Hematopoietic multipotent progenitor cell (in vitro differentiated cells): ENCODE measurements at regions not wholly inside any gene's neighbourhood (a gene's known extent, or its start where the extent isn't known, plus 50 kb on each side); places are given as distances from the start of the nearest gene placed in this dataset.
"Not testable (repeated sequence)": the region's sequence is repeated elsewhere in the genome, so short reads cannot be mapped to it uniquely, and the experiment has no call there.

Source experiments
- DNase-seq, 3 donors: peaks; one replicate each; pipeline ENCODE4 v3.0.0-alpha.2; 2011 to 2015; ENCODE audit warnings: low read depth in 2 of 3, low spot score in 2 of 3

DNA sequence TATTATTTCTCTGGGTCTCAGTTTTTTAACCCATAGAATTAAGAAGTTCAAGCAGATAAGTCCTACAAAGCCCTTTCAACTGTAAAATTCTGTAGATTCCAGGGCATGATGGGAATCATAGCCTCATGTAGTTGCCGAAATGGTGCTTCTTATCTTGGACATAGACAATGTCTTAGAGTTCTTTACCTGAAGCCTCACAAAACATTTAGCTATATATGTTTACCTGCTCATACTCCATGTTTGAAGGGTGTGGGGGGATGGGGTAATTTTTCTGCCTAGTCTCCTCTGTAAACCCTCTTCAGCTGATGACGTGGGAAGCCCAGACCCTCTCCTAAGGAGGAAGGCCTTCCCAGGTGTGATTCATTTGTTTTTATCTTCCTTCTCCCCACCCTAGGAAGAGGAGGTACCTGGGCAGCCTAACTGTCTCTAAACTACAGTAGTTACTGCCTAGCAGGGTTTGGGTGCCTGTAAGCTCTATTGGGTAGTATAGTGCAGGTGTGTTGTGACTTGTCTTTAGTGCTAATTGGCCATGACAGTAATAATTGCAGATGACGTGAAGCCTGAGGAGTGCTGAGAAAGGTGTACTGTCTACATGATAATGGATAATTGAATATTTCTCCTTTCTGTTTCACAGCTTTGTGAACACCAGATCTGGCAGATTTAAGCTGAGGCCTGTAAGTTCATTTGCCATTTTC, 230.8 kb downstream of the TFAP2B start:
- no peak for DNase-seq

DNA sequence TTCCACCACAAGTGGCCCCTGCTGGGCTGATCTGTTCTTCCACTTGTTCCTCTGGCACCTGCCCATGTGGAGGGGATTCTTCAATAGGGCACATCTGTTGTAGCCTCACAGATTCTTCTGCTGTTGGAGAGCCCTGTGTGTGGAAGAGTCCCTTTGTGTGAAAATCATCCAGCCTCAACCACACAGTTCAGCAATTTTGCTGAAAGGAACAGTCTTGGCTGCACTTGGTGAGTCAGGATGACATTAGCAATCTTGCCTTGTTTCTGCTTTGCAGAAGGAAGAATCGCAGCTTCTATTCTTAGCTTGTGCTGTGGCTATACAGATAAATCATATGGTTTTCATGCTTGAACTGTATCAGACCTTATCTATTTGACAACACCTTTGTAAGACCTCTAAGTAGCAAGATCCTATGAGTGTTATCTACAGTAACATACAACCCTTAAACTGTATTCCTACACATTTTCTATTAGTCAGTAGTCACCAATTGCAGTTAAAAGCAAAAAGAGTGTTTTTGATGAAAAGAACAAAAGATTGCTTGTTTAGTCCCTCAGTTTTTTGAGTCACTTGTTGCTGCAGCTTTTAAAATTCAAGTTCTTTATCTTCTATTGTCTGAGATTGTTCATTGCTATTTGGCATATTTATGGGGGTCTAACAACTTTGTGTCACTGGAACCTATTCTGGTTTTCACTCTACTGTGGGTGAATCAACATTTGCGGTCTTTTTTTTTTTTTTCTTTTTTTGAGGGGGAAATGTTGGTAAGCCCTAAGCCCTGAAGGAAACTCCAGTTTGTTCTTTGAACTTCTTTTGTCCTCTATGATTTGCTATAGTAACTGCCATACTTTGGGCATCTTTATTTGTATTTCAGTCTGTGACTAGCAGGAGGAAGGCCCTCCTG, 231.6 kb downstream of the TFAP2B start:
- peak in 2 of 3 donors; percentile 68 to 72 for DNase-seq

DNA sequence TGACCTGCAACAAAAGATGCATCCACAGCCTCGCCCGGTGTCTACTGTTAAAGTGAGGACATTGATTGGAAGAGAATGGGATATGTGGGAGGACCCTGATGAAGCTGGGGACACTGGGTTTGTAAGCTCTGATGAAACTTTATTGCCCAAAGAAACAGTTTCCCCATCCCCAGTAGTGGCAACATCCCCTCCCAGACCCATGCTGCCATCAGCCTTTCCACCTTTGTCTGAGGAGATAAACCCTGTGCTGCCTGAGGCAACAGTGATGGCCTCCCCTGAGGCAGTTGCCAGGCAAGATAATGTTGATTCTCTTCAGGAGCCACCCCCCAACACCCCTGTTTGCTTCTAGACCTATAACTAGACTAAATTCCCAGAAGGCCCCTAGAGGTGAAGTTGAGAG, 234.0 kb downstream of the TFAP2B start:
- not testable (repeated sequence) for DNase-seq

DNA sequence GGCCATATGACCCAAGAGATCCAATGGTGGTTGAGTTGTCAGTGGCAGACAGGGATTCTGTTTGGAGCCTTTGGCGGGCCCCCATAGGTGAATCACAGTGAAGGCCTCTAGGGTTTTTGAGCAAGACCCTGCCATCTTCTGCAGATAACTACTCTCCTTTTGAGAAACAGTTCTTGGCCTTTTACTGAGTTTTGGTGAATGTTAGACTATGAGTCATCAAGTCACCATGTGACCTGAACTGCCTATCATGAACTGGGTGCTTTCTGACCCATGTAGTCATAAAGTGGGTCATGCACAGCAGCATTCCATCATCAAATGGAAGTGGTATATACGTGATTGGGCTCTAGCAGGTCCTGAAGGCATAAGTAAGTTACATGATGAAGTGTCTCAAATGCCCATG, 236.6 kb downstream of the TFAP2B start:
- DNase-seq: not testable (repeated sequence)

DNA sequence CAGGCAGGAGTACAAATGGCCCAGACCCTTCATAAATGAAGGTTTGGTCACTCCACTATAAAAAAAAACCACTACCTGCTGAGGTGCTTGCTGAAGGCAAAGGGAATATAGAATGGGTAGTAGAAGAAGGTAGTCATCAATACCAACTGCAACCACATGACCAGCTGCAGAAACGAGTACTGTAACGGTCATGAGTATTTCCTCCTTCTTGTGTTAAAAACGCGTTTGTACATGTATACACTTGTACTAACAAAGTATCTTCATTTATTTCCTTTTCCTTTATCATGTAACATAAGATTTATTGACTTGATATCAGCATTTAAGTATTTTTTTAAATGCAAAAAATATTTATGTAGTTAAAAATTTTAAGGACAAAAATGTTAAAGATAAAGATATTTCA, 238.6 kb downstream of the TFAP2B start:
- no peak for DNase-seq

DNA sequence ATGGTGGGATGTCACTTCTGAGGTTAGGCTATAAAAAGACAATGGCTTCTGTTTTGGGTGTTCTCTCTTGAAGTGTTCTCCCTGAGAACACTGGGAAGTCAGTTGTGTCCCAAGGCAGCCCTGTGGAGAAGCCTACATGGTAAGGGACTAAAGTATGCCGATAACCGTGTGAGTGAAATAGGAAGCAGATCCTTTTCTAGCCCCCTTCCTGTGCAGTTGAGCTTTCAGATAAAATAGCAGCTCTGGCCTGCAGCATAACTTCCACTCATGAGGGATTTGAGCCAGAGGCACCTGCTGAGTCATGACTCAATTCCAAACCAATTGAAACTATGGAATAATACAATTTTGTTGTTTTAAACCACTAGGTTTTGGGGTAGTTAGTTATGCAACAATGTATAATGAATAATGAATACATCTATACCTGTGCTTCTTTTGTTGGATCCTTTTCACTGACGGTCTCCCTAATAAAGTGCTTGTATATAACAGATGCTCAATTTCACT, 241.6 kb downstream of the TFAP2B start:
- no peak for DNase-seq

DNA sequence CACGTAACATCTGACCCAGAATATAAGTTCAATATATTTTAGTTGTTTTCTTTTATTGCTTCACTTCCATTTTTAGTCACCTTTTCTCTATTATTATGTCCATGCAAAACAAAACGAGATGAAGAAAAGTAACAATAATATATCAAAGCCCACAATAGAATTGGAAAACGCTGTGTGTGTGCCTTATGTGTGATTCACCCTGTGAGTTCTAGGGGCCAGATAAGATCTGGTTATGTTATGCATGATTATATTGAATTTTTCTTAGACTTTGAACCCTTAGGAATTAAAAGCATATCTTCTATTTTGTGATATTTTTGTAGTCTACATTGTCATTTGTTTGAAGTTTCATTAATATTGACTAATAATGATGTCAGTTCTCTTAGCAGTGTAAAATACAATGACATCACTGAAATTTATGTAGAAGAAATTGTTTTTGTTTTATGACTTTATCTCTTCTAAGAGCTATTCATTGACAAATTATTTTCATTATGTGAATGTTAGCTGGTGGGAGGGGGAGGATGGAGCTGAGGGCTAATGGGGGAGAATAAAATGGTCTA, 243.6 kb downstream of the TFAP2B start:
- DNase-seq: no peak

DNA sequence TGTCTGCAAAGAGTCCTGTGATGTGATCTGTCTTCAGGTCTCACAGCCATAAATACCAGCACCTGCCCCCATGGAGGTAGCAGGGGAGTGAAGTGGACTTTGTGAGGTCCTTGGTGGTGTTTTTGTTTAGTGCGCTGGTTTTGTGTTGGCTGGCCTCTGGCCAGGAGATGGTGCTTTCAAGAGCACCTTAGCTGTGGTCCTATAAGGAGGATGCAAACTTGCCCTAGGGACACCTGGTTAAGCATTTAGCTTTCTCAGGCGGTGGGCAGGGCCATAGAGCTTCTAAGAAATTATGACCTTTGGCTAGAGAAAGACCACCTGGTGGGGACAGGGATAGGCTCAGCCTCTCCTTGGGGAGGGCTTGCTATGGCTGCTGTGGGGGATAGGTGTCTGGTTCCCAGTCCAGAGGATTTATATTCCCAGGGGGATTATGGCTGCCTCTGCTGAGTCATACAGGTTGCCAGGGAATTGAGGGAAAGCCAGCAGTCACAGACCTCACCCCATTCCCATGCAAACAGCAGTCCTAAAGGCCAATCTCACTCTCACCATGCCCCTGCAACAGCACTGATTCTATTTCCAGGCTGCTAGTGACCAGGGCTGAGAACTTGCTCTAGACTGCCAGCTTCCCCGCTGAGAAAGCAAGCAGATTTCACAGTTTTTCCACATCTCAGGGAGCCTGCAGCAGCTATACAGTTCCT, 259.3 kb downstream of the TFAP2B start:
- no peak for DNase-seq

DNA sequence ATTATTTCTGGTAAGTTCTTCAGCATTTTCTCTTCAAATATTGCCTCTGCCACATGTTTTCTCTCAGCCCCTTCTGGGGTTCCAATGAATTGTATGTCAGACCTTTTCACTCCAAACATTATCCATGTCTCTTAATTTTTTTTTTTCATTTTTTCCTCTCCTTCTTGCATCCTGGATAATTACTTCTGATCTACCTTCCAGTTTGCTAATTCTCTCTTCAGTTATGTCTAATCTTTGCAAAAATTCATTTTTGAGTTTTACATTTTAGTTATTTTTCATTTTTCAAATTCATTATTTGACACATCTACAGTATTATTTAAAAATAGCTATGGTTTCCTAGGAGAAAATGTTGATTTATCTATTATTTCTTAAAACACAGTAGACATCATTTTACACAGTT, 271.7 kb downstream of the TFAP2B start:
- DNase-seq: no peak

DNA sequence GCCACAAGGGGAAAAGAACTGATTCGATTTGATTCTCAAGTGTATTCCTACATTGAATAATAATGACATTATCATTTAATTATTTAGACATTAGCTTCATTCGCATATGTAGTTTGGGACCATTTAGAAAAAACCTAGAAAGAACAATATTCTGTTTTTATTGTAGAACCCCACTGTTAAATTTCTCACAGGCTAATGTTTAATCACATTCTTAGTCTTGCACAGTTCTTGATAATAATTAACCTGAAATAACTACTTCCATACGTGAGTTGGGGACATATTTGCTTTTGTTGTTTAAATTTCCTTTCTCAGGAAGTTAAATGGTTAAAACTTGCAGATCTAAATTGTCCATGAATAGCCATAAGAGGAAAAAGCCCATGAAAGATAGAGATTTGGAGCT, 275.2 kb downstream of the TFAP2B start:
- no peak for DNase-seq

DNA sequence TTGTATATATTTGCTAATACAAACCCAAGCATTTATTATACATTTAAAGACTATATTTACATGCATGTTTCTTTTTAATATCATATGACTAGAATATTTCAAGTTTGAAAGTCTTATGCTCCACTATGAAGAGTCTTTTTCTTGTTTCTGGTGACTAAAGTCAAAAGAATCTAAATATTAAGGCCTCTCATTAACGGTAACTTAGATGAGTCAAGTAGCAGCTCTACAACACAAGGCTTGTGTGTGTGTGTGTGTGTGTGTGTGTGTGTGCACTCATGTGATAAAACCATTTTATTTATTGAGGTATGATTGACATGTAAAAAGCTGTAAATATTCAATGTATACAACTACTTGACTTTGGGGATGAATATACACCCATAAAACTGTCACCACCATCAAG, 275.6 kb downstream of the TFAP2B start:
- no peak for DNase-seq

DNA sequence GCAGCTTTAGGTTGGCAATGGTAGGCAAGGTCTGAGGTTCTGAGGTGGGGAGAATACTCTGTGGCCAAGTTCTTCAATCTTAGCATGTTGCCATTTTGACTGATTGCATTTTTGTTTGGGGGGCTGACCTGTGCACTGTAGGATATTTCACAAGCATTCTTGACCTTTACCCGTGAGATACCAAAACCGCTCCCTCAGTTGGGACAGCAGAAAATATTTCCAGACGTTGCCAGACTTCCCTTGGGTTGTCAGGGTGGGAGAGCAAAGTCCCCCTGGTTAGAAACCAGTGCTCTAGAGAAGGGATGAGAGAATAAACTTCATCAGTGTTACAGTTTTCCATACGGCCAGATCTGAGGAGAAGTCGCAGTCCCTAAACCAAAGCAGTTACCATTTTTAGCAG, 279.6 kb downstream of the TFAP2B start:
- DNase-seq: no peak

DNA sequence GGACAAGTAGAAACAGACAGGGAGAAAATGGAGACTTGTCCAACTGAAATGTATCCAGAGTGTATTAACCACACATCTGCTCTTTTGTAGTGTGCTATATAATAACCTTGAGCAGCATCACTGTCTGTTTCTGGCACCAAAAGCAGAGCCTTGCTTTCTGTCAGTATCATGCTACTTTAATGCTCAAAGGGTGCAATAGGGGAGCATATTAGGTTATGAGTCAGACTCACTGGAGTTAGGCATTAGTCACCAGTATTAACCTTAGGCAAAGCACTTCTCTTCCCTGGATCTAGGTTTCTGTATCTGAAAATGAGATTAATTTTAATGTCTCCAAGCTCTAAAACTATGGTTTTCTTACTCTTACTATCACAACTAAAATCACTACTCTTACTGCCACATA, 280.1 kb downstream of the TFAP2B start:
- no peak for DNase-seq

DNA sequence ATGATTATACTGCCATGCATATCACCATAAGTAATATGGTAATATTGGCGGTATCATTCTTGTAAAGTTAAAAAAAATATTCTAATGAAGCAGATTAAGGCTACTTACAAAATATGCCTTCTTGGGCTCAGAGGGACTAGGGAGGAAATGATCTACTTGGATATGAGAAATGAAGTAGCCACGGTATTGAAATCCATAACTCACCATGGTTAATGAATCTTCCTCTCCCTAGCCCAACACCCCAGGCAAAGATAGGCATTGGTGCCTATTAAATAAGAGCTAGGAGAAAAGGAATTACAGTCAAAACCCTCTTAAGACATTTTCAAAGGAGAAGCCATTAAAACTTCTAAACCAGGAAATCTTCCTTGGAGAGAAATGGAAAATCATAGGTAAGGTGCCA, 280.5 kb downstream of the TFAP2B start:
- DNase-seq: no peak

DNA sequence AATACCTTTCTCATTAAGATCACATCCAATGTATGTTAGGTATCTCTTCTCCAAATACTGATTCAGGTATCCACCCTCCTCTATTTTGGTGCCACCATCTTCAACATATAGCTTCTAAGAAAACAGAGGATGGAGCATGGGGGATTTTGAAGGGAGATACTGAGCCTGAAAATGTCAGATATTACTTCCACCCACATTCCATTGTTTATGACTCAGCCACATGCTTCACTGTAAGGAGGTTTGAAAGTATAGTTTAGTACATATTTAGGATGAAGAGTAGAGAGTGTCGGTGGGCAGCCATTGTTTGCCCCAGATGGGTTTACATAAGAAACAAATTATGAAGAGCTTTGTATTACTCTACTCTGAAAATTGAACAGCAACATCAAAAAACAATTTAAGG, 286.7 kb downstream of the TFAP2B start:
- no peak for DNase-seq

DNA sequence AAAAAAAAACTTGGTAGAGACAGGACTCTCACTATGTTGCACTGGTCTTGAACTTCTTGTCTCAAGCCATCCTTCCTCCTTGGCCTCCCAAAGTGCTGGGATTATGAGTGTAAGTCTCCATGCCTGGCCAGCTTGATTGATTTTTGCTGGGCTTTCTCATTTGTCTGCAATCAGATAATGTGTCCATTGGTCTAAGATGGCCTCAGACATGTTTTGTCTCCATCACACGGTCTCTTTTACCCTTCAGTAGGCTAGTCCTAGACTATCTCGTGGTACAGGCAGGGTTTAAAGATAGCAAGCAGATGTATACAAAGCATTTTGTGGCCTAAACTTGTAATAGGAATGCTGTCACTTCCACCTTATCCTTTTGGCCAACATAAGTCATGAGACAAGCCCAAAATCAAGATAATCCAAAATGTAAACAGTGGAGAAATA, 289.1 kb downstream of the TFAP2B start:
- no peak for DNase-seq

DNA sequence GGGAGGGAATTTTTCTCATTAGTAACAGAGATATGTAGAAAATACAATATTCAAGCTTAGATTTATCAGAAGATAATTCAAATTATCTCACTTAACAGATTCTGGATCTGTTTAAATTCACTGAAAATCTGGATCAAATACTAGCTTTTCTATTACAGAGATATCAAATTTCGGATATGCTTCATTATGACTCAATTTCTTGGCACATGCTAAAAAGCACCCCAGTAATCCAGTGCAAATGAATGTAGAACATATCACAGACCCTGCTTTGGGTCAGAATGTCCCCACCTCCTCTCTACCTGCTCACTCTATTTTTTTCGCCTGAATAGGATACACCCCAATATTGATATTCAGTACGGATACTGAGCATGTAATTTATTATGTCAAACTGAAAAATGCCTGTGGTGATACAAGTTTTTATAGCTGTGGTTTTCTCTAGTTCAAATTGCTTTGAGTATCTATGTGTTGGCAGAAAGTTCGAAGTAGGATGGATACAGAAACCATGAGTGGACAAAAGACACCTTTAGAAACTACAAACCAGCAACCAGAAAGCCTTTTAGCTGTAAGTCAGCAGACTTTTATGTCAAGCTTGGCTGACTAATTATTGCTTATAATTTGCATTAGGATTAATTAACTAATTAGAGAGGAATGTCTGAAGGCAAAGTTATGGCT, 290.0 kb downstream of the TFAP2B start:
- DNase-seq: no peak

DNA sequence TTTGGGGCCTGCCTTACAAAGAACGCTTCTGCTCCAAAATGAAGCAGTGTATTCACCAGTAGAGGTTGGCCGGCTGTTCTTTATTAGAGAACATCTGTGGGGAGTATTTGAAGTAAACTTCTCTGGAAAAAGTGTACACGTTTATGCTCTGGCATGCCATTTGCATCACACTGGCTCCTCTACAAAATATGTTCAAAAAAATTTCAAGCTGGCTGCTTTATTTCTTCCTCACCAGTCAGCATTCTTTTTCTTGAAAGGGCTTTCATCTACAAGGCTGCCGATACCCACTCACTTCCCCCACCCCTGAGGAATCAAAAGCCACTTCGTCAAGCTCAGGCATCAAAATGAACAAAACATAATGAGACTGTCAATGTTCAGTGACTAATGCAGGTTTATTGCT, 294.1 kb downstream of the TFAP2B start:
- no peak for DNase-seq

DNA sequence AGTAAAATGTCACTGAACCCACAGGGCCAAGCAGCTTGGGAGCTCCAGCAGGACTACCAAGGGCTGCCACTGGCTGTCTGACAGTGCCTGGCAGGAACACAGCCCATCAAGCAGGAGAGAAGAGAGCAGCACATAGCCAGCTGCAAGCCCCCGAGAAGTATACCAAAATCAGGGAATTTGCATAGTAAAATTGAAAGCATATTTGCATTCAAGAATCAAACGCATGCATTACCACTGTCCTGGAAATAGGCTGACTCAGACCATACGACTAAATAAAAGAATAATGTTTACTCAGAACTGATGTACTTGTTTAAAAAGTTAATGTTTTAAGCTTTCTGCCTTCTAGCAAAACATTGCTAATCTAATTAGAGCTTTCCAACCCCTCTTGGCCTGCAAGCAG, 298.1 kb downstream of the TFAP2B start:
- DNase-seq: no peak

DNA sequence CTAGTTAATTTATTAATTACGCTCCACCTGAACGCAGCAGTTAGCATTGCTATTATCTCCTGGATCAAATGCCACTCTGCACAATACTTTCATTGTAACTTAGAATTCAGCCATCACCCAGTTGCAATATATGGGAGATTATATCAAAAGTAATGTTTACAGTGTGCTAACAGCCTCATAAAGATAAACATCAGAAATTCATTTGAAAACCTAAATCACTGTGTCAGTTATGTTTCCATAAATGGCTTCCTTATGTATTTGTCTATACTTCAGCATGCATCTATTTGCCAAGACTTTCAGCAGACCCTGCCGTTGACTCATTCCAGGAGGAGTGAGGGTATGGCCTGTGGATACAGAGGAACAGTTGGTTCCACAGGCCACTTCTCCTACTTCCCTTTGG, 300.1 kb downstream of the TFAP2B start:
- DNase-seq: no peak

DNA sequence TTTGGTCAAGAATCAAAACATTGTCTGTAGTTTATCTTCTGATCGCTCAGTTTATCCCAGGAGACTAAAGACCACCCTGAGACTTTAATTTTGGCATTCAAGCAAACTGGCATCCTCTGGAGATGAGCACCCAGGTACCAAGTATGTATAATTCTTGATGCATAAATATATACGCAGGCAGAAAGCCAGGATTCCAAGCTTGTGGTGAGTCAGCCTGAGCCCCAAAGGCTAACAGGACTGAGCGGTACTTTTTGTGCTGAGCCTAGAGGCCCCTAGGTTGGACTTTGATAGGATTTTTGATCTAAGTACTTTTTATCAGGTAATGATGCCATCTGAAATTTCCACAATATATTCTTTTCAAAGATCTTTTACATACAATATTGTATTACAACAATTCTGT, 301.3 kb downstream of the TFAP2B start:
- DNase-seq: no peak
